Activated effector memory CD4-positive, alpha-beta T cell treated with anti-CD3 and anti-CD28 coated beads, Interleukin-2, amount 50 U/mL, for 16 hours (primary cell): ENCODE measurements at regions not wholly inside any gene's neighbourhood (a gene's known extent, or its start where the extent isn't known, plus 50 kb on each side); places are given as distances from the start of the nearest gene placed in this dataset.
"Not testable (repeated sequence)": the region's sequence is repeated elsewhere in the genome, so short reads cannot be mapped to it uniquely, and the experiment has no call there.

Source experiments
- DNase-seq: peaks from one replicate; pipeline ENCODE4 v3.0.0-alpha.2; 2020

DNA sequence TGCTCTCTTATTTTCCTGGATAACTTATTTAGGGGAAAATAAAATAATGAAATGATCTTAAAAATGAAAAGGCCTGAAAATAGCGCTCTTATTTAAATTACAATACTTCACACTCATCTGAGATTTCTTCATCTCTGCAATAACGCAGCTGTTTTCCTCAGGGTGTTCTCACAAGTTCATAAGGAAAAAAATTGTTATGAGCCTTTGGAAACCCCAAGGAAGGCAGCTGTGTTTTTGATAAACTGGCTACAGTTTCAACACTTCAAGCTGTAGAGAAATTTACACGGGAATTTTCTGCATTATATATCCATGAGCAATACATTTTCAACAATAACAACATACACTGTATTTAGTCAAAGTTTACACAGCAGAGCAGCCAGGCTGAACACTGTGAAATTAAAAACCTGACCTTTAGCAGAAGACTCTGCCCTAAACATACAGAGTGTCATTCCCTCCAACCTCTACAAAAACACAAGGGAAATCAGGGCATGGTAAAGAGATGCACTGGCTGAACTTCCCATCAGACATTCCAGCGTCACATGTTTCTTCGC lies 959.6 kb downstream of the SLC4A3 start:
- no peak for DNase-seq

DNA sequence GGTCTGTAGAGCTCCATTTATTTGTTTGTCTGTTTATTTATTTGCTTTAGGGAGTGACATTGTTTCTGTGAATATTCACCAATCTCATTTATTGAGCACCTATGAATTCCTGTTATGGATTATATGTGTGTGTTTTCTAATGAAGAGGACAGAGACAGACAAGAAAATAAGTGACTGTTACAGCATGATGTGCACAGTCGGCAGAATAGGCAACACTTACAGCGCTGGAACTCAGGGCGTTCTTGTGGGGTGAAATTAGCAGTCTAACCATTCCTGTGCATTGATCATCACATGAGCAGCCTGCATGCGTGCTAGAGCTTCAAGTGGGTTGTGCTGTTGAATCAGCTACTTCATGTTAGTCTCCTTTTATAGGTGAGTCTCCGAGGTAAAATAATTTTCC lies 960.7 kb downstream of the SLC4A3 start:
- no peak for DNase-seq

DNA sequence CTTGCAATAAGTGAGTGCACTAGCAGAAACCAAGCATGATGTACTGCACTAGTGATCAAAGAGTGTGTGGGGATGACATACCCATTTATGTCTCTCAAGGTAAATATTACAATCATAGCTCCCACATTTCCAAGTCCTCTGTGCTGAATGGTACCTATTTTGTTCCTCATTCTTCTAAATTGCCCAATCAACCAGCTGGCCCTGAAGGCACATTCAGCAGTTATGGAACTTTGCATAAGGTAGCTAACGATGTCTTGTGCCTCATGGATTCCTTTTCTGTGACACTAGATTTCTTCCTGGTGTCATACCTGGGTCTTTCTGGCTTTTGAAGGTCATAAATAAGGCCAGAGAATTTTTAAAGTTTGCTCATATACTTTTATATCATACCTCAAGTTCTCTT lies 963.0 kb downstream of the SLC4A3 start:
- DNase-seq: no peak

DNA sequence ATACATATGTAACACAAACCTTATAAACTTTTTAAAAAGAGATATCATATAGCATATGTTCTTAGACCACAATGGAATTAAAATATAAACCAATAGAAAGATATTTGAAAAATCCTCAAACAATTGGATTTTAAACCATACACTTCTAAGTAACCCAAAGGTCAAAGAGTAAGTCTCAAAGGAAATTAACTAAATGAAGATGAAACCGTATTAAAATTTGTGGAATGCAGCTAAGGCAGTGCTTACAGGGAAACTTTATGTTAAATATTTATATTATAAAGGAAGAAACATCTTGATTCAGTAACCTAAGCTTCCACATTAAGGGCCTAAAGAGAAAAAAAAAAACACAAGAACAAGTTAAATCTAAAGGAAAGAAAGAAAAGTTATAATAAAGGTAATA lies 966.1 kb downstream of the SLC4A3 start:
- DNase-seq: no peak

DNA sequence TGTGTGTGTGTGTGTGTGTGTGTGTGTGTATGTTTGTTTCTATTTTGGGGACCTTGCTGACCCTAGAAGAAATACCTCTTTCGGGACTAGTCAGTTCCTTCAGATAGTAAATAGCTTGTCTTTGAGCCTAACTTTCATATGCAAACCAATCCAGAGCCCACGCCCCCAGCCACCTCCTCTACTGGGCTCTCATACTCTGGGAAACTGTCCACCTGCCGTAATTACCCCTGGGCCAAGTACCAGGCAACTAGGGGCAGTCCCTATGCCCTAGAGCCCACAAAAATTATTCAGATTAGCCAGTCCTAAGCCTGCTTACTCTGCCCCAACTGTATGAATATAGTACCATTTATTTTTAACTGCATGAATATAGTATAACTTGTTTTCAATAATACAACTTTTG lies 970.4 kb downstream of the EPHA4 start:
- no peak for DNase-seq

DNA sequence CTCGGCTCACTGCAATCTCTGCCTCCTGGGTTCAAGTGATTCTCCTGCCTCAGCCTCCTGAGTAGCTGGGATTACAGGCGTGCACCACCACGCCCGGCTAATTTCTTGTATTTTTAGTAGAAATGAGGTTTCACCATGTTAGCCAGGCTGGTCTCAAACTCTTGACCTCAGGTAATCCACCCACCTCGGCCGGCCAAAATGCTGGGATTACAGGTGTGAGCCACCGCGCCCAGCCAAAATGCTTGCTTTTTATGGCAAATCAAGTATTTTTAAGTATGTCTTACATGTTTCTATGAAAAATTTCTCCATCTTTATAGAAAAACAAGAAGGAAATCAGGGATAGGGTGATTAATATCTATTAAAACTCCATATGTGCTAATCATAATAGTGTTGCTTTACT lies 959.1 kb downstream of the EPHA4 start:
- not testable (repeated sequence) for DNase-seq

DNA sequence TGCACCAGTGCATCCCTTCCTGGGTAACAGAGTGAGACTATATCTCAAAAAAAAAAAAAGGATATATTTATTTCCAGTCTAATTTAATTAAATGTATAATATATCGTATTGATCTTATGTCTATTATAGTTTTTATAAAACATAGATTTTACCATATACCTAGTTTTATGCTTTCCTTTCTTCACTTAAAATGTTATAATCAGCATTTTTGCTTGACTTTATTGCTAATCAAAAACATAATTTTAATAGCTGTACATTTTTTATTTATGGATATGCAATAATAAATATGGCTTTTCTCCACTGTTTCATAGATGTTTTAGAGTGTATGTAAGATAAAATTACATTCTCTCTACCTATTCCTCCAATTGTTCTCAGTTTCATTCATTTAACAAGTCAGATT lies 958.0 kb downstream of the EPHA4 start:
- DNase-seq: no peak

DNA sequence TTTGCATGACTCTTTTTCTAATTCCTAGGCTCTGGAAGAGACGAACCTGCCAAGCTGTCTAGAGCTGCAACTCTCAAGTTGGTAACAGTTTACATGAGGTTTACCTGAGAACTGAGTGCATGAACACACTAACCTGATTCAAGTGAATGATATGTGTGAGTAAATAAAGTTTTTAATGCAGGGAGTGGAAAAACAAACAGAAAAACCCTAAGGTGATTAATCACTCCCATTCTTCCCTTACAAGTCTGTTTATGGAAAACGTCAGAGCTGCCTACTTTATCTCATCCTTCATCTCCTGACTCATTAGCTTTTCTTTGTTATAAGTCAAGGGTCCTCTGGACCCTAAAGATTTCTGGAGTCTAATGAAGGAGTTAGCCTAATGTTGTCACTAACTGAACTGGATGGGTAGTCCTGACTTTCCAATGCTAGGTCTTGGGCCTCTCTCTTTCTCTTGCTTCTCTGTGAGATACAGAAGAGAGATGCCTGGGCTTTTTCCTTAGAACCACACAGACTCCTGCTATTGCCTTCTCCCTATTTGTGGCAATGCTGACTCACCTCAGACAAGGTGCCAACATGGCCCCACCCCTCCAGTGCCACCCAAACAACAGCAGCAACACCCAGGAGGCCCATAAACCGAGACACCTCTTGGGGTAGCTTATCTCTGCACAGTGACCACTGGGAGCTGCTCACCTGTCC lies 952.4 kb downstream of the EPHA4 start:
- DNase-seq: no peak

DNA sequence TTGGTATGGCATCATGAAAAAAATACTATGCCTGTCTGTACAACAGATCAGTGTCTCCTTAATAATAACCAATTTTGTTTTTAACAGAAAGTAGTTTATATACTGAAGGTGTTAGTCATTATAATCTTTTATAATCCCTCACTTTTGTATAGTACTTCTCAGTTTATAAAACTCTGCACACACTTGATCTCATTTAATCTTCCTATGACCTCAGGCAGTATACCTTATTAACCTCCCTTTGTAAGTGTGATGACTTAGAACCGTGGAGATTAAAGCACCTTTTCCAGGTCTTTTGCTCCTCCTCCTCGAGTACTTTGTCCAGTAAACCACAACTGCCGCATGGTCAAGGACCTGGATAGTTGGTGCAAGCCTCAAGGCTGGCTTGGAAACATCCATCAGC lies 945.5 kb downstream of the EPHA4 start:
- no peak for DNase-seq

DNA sequence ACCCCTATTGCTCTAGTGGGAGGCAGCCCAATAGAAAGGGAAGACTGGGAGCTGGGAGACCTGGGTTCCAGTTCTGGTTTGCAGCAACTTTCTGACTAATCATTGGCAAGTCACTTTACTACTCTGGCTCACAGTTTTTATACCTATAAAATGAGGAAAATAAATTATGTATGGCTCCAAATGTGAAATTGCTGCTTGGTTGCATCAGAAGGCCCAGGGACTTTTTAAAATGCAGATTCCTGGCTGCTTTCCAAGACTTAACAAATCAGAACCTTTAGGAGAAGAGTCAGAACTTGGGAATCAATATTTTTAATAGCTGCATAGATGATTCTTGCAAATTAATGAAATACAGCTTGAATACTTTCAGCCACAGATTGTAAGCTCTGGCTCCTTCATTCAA lies 943.9 kb downstream of the EPHA4 start:
- DNase-seq: no peak

DNA sequence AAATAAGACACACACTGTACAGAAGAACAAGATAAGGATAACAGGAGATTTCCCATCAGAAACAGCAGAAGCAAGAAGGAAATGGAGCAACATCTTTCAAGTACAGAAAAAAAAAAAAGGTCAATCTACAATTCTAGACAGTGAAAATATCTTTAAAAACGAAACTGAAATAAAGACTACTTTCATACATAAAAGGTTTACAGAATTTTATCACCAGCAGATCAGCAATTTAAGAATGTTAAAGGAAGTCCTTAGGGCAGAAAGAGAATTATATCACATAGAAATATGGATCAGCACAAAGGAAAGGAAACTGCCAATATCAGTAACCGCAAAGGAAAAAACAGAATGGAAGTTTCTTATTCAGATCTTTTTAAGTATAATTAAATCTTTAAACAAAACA lies 931.0 kb downstream of the EPHA4 start:
- DNase-seq: no peak

DNA sequence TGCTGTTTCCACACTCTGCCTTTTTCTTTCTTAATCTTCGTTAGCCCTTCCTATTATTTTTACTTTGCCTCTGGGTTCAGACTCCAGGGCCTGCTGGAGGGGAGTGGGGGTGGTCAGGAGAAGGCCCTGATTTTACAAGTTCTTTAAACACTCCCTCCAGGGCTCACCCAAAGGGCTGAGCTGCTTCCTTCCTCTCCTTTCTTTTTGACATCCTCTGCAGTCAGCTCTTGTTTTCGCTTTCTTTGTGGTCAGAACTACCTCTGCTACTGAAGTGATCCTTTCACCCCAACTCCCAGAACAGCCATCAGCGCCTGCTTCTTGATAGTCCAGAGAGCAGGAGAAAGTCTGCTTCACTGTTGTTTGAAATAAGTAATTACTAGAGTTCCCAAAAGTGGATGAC lies 925.7 kb downstream of the EPHA4 start:
- DNase-seq: no peak

DNA sequence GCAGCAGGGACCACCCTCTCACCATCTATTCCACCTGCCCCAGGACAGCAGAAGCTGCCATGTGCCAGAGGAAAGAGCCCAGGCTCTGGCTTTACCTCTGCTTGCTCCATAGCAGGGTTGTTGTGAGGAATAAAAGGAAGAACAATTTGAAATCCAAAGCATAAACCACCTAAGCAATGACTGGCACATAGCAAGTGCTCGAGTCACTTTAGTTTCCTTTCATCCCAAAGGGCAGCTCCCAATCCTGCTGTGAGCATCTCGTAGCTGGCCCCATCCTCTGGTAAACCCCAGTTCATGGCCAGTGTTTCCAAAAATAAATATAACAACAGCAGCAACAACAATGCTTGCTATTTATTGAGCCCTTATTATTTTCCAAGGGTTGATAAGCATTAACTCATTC lies 923.5 kb downstream of the EPHA4 start:
- no peak for DNase-seq

DNA sequence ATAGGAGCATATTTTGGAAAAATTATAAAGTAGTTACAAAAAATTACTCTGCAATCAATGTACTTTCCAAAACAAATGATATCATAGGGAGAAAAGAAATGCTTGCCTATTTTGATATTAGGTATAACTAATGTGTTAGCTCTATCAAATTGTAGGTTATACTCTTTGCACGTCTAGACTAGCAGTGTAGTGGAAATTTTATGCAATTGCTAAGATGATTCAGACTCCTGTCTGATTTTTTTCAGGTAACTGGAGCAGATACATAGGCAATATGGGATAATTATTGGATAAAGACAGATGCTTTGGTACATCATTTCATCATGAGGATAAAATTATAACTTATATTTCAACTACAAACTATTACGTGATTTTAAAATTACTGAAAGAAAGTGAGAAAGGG lies 918.3 kb downstream of the EPHA4 start:
- no peak for DNase-seq

DNA sequence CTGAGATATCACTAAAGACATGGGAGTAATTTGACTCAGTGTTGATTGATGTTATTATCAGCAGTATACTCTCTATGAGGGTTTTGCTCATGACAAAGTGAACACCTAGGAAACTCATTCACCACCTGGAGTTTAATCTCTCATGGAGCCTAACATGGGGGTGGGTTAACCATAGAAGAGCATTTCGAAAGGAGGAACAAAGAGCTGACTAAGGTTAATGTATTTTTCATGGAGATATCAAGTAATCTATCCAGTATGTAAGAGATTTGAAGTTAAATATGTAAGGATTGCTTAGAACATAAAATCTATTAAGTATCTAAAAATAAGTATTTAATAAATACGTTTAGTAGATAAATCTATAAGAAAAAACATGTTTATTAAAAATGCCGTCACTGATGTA lies 917.8 kb downstream of the EPHA4 start:
- DNase-seq: no peak

DNA sequence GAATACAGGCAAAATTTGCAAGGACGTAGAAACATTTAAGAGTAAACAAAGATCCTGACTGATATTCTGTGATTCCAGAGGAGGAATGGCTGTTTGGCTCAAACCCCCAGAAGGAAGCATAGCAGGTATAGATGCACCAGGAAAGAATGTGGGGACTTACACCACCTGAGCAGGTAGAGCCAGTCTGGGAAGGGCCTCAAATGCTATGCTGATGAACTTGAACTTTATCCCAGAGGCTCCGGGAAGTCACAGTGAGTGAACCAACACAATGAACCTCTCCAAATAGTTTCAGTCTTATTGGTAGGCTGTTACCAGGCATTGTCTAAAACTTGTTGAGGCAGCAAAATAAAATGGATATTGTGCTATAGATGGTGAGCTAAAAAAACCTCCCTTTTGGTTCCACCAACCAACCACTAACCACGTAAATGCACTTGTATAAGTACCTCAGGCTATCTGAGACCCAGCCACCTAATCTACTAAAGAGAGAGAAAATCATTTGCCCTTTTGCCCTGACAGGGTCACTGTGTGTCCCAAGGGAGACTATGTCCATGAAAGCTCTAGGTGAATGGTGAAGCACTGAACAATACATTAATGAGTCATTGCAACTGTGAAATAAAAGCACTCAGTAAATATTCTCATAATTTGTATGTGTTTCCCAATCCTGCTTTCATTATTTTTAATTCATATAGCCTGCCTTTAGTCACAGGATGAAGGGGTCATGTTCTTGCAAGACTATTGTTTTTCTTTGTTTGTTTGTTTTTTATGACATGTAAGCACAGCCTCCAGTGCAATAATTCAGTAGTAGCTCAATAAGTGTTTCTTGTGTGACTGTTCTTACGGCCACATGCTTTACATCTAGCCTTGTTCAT lies 911.6 kb downstream of the EPHA4 start:
- DNase-seq: no peak

DNA sequence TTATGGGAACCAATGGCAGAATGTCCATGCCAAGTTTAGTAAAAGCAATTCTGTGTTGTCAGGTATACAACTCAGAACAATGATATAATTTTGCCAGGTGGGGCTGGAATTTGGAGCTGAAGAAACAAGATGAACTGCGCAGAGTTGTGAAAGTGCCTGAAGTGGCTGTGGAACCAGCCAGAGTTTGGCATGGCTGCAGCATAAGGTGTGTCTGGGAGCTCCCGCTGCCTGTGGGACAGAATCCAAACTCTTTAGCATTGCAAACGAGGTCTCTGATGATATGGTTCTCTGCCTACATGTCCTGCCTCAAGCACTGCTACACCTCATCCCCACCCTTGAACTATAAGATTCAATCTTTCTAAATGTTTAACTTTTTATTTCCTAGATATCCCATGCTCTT lies 909.7 kb downstream of the EPHA4 start:
- DNase-seq: no peak

DNA sequence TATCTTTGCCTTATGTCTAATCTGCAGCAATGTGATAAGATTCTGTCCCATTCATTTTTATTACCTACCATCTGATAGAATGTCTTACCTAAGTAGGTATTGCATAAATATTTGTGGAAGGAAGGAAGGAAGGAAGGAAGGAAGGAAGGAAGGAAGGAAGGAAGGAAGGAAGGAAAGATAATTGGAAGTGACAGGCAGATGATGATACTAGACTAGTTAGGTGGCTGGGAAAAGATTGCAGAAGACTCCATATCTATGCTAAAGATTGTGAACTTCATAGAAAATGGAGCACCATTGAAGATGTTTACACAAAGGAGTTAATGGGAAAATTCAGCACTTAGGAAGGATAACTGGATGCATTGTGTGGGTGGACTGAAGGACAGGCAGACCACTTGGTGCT lies 909.0 kb downstream of the EPHA4 start:
- DNase-seq: no peak

DNA sequence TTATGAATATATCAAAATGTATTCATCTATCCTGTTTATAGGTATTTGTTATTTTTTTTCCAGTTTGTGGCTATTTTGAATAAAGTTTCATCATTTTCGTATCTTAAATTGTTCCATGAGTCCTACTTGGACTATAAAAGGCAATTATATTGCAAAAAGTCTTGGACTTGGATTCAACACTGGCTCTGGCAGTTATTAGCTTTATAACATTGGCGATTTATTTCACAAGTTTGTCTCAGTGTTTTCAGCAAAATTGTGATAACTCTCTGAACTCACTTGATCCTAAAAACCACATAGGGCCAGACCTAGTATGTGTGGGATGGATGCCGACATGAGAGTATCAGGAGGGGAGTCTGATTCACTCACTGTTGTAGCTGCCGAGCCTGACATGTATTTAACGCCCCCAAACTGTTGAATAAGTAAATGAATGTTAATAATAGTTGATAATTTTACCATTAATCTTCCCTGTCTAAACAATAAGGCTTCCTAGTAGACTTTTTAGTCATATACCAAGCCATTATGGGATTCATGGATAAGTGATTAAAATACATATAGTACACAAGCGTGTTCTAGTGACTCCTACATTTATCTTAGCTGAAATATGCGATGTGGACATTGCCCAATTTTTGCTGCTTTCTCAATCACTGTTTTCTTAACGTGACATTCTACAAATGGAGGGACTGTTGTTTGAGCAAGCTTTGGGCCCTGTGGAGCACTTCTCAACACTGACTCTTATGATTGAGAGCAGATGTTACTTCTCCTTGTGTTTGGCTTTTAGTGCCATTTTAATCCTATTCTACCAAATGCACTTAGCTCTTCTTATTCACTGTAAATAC lies 907.6 kb downstream of the EPHA4 start:
- no peak for DNase-seq

DNA sequence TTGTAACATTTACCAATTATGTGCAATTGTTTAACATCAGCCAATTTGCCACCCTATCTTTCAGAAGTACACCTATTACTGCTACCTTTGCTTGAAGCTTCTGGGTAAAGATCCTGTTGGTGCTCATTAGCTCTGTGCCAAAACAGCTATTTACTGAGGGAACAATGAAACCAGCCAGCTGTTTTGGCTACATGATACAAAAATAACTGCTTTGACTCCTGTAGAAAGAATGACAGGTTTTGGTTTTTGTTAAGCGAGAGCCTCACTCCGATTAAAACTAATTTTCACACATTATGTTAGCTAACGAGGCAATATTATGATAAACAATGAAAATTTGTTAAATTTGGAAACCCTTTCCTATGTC lies 907.0 kb downstream of the EPHA4 start:
- no peak for DNase-seq

DNA sequence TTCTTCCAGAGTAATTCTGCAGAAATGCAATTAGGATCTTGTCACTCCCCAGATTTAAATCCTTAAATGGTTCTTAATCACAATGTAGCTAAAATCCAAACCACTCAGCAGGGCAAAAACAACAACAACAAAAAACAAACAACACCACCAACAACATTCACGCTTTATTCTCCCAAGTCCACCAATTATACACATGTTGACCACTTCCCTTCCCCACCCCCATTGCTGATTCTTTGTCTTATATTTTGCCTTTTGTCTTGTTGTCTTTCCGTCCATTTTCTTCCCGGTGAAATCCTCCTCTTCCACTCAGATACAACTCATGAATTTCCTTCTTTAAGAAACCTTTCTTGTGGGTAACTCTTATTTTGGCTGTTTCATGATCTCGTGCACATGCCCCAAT lies 902.8 kb downstream of the EPHA4 start:
- DNase-seq: no peak

DNA sequence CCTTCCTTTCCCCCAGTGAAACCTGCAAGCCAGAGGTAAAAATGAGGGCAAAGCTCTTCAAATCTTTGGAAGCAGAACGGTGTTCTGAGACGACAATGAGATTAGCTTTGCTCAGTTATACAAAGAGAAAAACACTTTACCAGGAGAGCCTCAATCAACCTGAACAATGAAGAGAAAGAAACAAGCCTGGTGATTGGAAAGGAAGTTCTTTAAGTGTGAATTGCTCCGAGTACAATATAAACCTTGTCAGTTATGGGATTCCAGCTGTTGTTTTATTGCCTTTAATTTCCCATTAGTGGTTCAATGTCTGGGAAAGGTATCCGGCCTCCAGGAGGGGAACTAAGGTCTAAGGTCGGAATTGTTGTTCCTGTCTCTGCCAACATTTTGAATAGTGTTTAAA lies 901.6 kb downstream of the EPHA4 start:
- no peak for DNase-seq

DNA sequence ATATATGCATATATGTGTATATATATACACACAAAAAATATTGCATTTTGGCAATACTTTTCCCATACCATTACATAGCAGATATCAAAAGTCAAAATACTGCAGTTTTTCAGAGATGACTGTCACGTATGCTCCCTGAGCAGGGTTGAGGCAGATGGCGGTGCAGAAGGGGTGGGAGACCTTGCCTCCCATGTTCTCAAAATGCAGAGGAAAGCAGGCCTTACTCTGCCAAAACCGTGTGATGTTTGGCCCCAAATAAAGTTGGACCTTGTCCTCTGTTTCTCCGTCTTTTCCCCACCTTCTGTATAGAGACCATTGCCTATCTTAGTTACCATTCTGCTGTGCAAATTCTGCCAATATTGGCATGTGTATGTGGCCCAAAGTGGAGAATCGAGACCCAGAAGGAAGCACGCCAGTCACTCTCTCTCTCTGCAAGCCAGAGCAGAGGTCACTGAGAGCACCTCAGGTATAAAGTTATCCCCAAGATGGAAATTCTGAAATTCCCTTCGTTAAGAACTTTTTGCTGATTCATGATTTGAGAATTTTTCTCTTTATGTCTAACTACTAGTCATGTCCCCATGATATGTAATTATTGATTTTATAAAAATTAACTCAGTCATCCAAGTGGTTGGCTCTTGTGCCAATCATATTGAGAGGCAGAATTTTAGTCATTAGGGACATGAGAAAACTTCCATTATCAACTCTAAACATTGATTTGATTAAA lies 898.8 kb downstream of the EPHA4 start:
- DNase-seq: no peak
